ENCODE measurements at regions not wholly inside any gene's neighbourhood (a gene's known extent, or its start where the extent isn't known, plus 50 kb on each side); places are given as distances from the start of the nearest gene placed in this dataset.

GRCh38 chr7:25384788-25385505 is 156.7 kb upstream of the NPVF start:
- FAIRE-seq (no peak), DNase-seq (ENCODE audit: insufficient read length, low spot score) (no peak)
- no peak for TF ChIP-seq POLR2A (IDR thresholded peaks at IDR 0.05; ENCODE audit: low read depth, low read length)

- no peak for DNase-seq (ENCODE audit: insufficient read length, low spot score)
- no peak for TF ChIP-seq POLR2A (IDR thresholded peaks at IDR 0.05; ENCODE audit: low read depth, low read length)
- no peak for FAIRE-seq
Measured at GRCh38 chr7:25385506-25386136, 157.3 kb upstream of the NPVF start.

GRCh38 chr7:25386311-25386744 is 158.0 kb upstream of the NPVF start:
- DNase-seq (ENCODE audit: insufficient read length, low spot score) = no peak
- TF ChIP-seq POLR2A (IDR thresholded peaks at IDR 0.05; ENCODE audit: low read depth, low read length) = no peak
- no peak for FAIRE-seq

- FAIRE-seq = no peak
Measured at GRCh38 chr7:25388681-25389080, 160.4 kb upstream of the NPVF start.

GRCh38 chr7:25389489-25390106 is 161.3 kb upstream of the NPVF start:
- DNase-seq (ENCODE audit: insufficient read length, low spot score) = peak; percentile 12
- TF ChIP-seq POLR2A (IDR thresholded peaks at IDR 0.05; ENCODE audit: low read depth, low read length) = no peak
- peak; percentile 57 for FAIRE-seq

More at GRCh38 chr7:25388681-25389080, 160.4 kb upstream of the NPVF start:
- no peak for DNase-seq (ENCODE audit: insufficient read length, low spot score)
- no peak for TF ChIP-seq POLR2A (IDR thresholded peaks at IDR 0.05; ENCODE audit: low read depth, low read length)

- FAIRE-seq (peak; percentile 6), DNase-seq (ENCODE audit: insufficient read length, low spot score) (no peak)
- no peak for TF ChIP-seq POLR2A (IDR thresholded peaks at IDR 0.05; ENCODE audit: low read depth, low read length)
Measured at GRCh38 chr7:25391295-25391861, 163.1 kb upstream of the NPVF start.

GRCh38 chr7:25391961-25392587 is 163.8 kb upstream of the NPVF start:
- no peak for FAIRE-seq
- no peak for TF ChIP-seq POLR2A (IDR thresholded peaks at IDR 0.05; ENCODE audit: low read depth, low read length)
- DNase-seq (ENCODE audit: insufficient read length, low spot score) = no peak

GRCh38 chr7:25392588-25393338 is 164.5 kb upstream of the NPVF start:
- DNase-seq (ENCODE audit: insufficient read length, low spot score) = no peak
- no peak for FAIRE-seq
- no peak for TF ChIP-seq POLR2A (IDR thresholded peaks at IDR 0.05; ENCODE audit: low read depth, low read length)

- TF ChIP-seq POLR2A (IDR thresholded peaks at IDR 0.05; ENCODE audit: low read depth, low read length) = no peak
- DNase-seq (ENCODE audit: insufficient read length, low spot score) (no peak), FAIRE-seq (peak; percentile 50)
Measured at GRCh38 chr7:25395976-25396375, 167.7 kb upstream of the NPVF start.

- TF ChIP-seq POLR2A (IDR thresholded peaks at IDR 0.05; ENCODE audit: low read depth, low read length) = no peak
- FAIRE-seq (no peak), DNase-seq (ENCODE audit: insufficient read length, low spot score) (no peak)
Measured at GRCh38 chr7:25396668-25397067, 168.4 kb upstream of the NPVF start.

GRCh38 chr7:25398418-25398817 is 170.1 kb upstream of the NPVF start:
- FAIRE-seq (no peak), DNase-seq (ENCODE audit: insufficient read length, low spot score) (no peak)
- TF ChIP-seq POLR2A (IDR thresholded peaks at IDR 0.05; ENCODE audit: low read depth, low read length) = no peak

- no peak for FAIRE-seq
- no peak for TF ChIP-seq POLR2A (IDR thresholded peaks at IDR 0.05; ENCODE audit: low read depth, low read length)
Measured at GRCh38 chr7:25399000-25399750, 170.9 kb upstream of the NPVF start.

GRCh38 chr7:25402532-25402931 is 174.2 kb upstream of the NPVF start:
- DNase-seq (ENCODE audit: insufficient read length, low spot score) (no peak), FAIRE-seq (no peak)

More at GRCh38 chr7:25399000-25399750, 170.9 kb upstream of the NPVF start:
- DNase-seq (ENCODE audit: insufficient read length, low spot score) = no peak

More at GRCh38 chr7:25402532-25402931, 174.2 kb upstream of the NPVF start:
- no peak for TF ChIP-seq POLR2A (IDR thresholded peaks at IDR 0.05; ENCODE audit: low read depth, low read length)

Measured in H54 (cell line).